ENCODE measurements at regions not wholly inside any gene's neighbourhood (a gene's known extent, or its start where the extent isn't known, plus 50 kb on each side); places are given as distances from the start of the nearest gene placed in this dataset.

- TF ChIP-seq, protein P1, sequence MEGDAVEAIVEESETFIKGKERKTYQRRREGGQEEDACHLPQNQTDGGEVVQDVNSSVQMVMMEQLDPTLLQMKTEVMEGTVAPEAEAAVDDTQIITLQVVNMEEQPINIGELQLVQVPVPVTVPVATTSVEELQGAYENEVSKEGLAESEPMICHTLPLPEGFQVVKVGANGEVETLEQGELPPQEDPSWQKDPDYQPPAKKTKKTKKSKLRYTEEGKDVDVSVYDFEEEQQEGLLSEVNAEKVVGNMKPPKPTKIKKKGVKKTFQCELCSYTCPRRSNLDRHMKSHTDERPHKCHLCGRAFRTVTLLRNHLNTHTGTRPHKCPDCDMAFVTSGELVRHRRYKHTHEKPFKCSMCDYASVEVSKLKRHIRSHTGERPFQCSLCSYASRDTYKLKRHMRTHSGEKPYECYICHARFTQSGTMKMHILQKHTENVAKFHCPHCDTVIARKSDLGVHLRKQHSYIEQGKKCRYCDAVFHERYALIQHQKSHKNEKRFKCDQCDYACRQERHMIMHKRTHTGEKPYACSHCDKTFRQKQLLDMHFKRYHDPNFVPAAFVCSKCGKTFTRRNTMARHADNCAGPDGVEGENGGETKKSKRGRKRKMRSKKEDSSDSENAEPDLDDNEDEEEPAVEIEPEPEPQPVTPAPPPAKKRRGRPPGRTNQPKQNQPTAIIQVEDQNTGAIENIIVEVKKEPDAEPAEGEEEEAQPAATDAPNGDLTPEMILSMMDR (IDR thresholded peaks at IDR 0.05; ENCODE audit: insufficient read depth, low read depth, low read length, missing control alignments): no peak
- peak; percentile 87 for DNase-seq (ENCODE audit: low read depth)
- H3K4me3 ChIP-seq (ENCODE audit: low read length): no peak overlapping the region
These were observed 228.0 kb upstream of the ADAMTS9 start for GRCh38 chr3:64915778-64916177.

DNA sequence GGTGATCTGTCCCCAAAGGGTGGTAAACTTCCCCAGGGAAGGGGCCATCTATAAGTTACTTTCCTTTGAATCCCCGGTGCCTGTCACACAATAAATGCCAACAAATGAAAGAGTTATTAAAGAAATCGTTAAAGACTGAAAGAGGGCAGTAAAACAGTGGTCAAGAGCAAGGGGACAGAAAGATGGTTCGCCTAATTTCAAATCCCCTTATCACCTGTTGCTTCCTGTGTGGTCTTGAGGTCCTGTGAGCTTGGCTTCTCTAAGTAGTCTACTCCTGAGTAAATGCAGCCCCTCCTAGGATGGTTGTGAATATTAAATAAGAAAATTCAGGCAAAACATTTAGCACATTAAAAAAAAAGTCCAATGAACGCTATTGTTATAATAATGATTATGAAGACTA lies 225.7 kb upstream of the ADAMTS9 start:
- TF ChIP-seq, protein P1 (IDR thresholded peaks at IDR 0.05; ENCODE audit: insufficient read depth, low read depth, low read length, missing control alignments): no peak
- no peak overlapping the region for H3K4me3 ChIP-seq (ENCODE audit: low read length)
- no peak for DNase-seq (ENCODE audit: low read depth)

- TF ChIP-seq, protein P1 (IDR thresholded peaks at IDR 0.05; ENCODE audit: insufficient read depth, low read depth, low read length, missing control alignments): no peak
- DNase-seq (ENCODE audit: low read depth): no peak
- H3K4me3 ChIP-seq (ENCODE audit: low read length): no peak overlapping the region
These were observed 223.3 kb upstream of the ADAMTS9 start for GRCh38 chr3:64911138-64911537.

GRCh38 chr3:64909757-64910467 lies 222.1 kb upstream of the ADAMTS9 start:
- DNase-seq (ENCODE audit: low read depth): no peak
- H3K4me3 ChIP-seq (ENCODE audit: low read length): no peak overlapping the region
- TF ChIP-seq, protein P1 (IDR thresholded peaks at IDR 0.05; ENCODE audit: insufficient read depth, low read depth, low read length, missing control alignments): no peak

GRCh38 chr3:64909011-64909410 lies 221.2 kb upstream of the ADAMTS9 start:
- no peak overlapping the region for H3K4me3 ChIP-seq (ENCODE audit: low read length)
- TF ChIP-seq, protein P1 (IDR thresholded peaks at IDR 0.05; ENCODE audit: insufficient read depth, low read depth, low read length, missing control alignments): no peak
- DNase-seq (ENCODE audit: low read depth): no peak

GRCh38 chr3:64908251-64908685 lies 220.5 kb upstream of the ADAMTS9 start:
- DNase-seq (ENCODE audit: low read depth): peak; percentile 64
- no peak overlapping the region for H3K4me3 ChIP-seq (ENCODE audit: low read length)
- TF ChIP-seq, protein P1 (IDR thresholded peaks at IDR 0.05; ENCODE audit: insufficient read depth, low read depth, low read length, missing control alignments): no peak

DNA sequence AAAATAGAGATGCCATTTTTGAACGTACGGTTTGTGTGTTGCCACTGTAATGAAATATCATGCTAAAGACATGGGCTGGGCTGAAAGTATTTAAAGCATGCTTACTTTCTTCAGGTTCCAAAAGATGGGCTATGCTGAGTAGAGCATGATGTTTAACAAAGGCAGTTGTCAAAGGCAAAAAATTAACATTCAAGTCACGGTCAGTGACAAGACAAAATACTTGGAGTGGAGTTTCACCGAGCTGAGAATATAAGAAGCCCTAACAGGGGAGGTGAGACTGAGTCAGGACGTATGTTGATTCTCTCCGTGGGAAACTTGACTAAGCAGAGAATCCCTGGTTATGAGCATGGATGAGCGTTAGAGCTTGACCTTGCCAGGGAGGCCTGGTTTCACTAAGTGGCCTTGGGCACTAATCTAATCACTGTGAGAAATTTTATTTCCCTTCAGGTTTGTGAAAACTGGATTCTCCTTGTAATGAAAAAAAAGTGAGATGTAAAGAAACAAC lies 218.2 kb upstream of the ADAMTS9 start:
- DNase-seq (ENCODE audit: low read depth): no peak
- no peak overlapping the region for H3K4me3 ChIP-seq (ENCODE audit: low read length)
- TF ChIP-seq, protein P1 (IDR thresholded peaks at IDR 0.05; ENCODE audit: insufficient read depth, low read depth, low read length, missing control alignments): no peak
